K562 (cell line): ENCODE measurements at regions not wholly inside any gene's neighbourhood (a gene's known extent, or its start where the extent isn't known, plus 50 kb on each side); places are given as distances from the start of the nearest gene placed in this dataset.

Experiments used
- FOXK1 ChIP-seq: sonication (generic); formaldehyde crosslinking; IDR thresholded peaks from 2 replicates; pipeline ENCODE4 v1.8.0; 2022; ENCODE audit warnings: missing genetic modification reagents, mild to moderate bottlenecking, borderline replicate concordance
- PTRF ChIP-seq: fragments of 450-650 bp; IDR thresholded peaks from 2 replicates; pipeline ENCODE4 v1.6.1; 2016; ENCODE audit warnings: mild to moderate bottlenecking, missing genetic modification characterization, missing compliant biosample characterization
- RFX7 ChIP-seq: fragments of 250-450 bp; sonication (Bioruptor Pico); IDR thresholded peaks from 2 replicates; pipeline ENCODE4 v1.5.1; 2021; ENCODE audit warnings: mild to moderate bottlenecking
- ZNF121 ChIP-seq: sonication (generic); formaldehyde crosslinking; conservative IDR thresholded peaks from 2 replicates; pipeline ENCODE4 v1.8.0; 2022; ENCODE audit warnings: missing genetic modification reagents
- TF ChIP-seq, protein P1 (sequence below): fragments of 450-650 bp; formaldehyde crosslinking; IDR thresholded peaks from 2 replicates; pipeline ENCODE4 v1.4.0; 2020; ENCODE audit warnings: mild to moderate bottlenecking, moderate library complexity
- TF ChIP-seq, protein P2 (sequence below), 2 experiments: fragments of 450-650 bp in 1 of 2; sonication (generic) in 1 of 2; formaldehyde crosslinking in 1 of 2; IDR thresholded peaks in 1 of 2; conservative IDR thresholded peaks in 1 of 2; 2 replicates each; pipeline versions ENCODE4 v1.6.1 to v1.8.1; 2016 to 2023; ENCODE audit warnings: mild to moderate bottlenecking in 2 of 2, moderate library complexity in 2 of 2, inconsistent platforms in 1 of 2, missing genetic modification reagents in 1 of 2
- TF ChIP-seq, protein P3 (sequence below): conservative IDR thresholded peaks from 2 replicates; pipeline ENCODE4 v1.6.1; 2011; ENCODE audit warnings: low read depth, mild to moderate bottlenecking, low read length; ENCODE audit not compliant: control insufficient read depth
- TF ChIP-seq, protein P4 (sequence below): sonication (generic); formaldehyde crosslinking; IDR thresholded peaks from 2 replicates; pipeline ENCODE4 v1.8.0; 2022; ENCODE audit warnings: mild to moderate bottlenecking, low read depth, missing genetic modification reagents
- TF ChIP-seq, protein P5 (sequence below): fragments of 200-600 bp; sonication (generic); IDR thresholded peaks from one replicate; pipeline ENCODE4 v1.6.1; 2012; ENCODE audit warnings: mild to moderate bottlenecking, low read depth, low read length, inconsistent platforms

DNA sequence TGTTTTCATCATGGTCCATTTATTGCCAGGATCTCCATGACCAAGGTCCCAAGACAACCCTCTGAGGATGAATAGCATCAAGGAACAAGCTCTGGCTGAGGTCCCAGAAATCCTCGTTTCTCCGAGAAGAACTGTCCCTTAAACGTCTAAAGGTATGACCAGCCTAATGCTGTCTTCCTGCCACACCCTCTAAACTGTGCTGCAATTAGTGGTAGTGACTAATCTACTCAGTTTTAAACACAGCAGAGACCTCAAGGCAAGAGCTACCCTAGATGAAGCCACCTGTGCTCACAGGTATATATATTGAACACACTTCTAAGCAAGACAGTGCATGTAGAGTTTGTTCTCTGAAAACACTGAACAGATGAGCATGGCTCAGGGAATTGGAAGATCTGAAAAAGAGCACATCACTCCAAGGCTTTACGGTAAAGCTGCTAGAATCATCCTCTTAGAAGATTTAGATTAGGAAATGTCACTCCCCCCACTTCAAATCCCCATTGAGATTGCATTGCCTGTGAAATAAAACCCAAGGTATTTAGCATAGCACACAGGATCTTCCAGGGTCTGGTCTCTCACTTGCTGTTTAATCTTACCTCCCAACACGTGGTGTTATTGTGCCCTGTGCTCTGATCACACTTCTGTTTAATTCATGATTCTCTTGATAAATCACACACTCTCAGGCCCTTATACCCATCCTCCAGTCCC is 173.9 kb upstream of the VCX3A start (continued):
- TF ChIP-seq FOXK1 (no peak), RFX7 (CRISPR knock-in tag) (no peak), ZNF121 (no peak), PTRF (no peak)
- TF ChIP-seq, protein P1, sequence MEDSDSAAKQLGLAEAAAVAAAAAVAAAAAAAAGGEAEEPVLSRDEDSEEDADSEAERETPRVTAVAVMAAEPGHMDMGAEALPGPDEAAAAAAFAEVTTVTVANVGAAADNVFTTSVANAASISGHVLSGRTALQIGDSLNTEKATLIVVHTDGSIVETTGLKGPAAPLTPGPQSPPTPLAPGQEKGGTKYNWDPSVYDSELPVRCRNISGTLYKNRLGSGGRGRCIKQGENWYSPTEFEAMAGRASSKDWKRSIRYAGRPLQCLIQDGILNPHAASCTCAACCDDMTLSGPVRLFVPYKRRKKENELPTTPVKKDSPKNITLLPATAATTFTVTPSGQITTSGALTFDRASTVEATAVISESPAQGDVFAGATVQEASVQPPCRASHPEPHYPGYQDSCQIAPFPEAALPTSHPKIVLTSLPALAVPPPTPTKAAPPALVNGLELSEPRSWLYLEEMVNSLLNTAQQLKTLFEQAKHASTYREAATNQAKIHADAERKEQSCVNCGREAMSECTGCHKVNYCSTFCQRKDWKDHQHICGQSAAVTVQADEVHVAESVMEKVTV, result no peak
- TF ChIP-seq, protein P2, sequence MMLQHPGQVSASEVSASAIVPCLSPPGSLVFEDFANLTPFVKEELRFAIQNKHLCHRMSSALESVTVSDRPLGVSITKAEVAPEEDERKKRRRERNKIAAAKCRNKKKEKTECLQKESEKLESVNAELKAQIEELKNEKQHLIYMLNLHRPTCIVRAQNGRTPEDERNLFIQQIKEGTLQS (IDR thresholded peaks at IDR 0.05), result no peak
- TF ChIP-seq, protein P2 (CRISPR knock-in tag; conservative IDR thresholded peaks at IDR 0.05), result no peak
- TF ChIP-seq, protein P3, sequence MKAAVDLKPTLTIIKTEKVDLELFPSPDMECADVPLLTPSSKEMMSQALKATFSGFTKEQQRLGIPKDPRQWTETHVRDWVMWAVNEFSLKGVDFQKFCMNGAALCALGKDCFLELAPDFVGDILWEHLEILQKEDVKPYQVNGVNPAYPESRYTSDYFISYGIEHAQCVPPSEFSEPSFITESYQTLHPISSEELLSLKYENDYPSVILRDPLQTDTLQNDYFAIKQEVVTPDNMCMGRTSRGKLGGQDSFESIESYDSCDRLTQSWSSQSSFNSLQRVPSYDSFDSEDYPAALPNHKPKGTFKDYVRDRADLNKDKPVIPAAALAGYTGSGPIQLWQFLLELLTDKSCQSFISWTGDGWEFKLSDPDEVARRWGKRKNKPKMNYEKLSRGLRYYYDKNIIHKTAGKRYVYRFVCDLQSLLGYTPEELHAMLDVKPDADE, result no peak
- TF ChIP-seq, protein P4, sequence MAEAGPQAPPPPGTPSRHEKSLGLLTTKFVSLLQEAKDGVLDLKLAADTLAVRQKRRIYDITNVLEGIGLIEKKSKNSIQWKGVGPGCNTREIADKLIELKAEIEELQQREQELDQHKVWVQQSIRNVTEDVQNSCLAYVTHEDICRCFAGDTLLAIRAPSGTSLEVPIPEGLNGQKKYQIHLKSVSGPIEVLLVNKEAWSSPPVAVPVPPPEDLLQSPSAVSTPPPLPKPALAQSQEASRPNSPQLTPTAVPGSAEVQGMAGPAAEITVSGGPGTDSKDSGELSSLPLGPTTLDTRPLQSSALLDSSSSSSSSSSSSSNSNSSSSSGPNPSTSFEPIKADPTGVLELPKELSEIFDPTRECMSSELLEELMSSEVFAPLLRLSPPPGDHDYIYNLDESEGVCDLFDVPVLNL (CRISPR knock-in tag), result no peak
- TF ChIP-seq, protein P5, sequence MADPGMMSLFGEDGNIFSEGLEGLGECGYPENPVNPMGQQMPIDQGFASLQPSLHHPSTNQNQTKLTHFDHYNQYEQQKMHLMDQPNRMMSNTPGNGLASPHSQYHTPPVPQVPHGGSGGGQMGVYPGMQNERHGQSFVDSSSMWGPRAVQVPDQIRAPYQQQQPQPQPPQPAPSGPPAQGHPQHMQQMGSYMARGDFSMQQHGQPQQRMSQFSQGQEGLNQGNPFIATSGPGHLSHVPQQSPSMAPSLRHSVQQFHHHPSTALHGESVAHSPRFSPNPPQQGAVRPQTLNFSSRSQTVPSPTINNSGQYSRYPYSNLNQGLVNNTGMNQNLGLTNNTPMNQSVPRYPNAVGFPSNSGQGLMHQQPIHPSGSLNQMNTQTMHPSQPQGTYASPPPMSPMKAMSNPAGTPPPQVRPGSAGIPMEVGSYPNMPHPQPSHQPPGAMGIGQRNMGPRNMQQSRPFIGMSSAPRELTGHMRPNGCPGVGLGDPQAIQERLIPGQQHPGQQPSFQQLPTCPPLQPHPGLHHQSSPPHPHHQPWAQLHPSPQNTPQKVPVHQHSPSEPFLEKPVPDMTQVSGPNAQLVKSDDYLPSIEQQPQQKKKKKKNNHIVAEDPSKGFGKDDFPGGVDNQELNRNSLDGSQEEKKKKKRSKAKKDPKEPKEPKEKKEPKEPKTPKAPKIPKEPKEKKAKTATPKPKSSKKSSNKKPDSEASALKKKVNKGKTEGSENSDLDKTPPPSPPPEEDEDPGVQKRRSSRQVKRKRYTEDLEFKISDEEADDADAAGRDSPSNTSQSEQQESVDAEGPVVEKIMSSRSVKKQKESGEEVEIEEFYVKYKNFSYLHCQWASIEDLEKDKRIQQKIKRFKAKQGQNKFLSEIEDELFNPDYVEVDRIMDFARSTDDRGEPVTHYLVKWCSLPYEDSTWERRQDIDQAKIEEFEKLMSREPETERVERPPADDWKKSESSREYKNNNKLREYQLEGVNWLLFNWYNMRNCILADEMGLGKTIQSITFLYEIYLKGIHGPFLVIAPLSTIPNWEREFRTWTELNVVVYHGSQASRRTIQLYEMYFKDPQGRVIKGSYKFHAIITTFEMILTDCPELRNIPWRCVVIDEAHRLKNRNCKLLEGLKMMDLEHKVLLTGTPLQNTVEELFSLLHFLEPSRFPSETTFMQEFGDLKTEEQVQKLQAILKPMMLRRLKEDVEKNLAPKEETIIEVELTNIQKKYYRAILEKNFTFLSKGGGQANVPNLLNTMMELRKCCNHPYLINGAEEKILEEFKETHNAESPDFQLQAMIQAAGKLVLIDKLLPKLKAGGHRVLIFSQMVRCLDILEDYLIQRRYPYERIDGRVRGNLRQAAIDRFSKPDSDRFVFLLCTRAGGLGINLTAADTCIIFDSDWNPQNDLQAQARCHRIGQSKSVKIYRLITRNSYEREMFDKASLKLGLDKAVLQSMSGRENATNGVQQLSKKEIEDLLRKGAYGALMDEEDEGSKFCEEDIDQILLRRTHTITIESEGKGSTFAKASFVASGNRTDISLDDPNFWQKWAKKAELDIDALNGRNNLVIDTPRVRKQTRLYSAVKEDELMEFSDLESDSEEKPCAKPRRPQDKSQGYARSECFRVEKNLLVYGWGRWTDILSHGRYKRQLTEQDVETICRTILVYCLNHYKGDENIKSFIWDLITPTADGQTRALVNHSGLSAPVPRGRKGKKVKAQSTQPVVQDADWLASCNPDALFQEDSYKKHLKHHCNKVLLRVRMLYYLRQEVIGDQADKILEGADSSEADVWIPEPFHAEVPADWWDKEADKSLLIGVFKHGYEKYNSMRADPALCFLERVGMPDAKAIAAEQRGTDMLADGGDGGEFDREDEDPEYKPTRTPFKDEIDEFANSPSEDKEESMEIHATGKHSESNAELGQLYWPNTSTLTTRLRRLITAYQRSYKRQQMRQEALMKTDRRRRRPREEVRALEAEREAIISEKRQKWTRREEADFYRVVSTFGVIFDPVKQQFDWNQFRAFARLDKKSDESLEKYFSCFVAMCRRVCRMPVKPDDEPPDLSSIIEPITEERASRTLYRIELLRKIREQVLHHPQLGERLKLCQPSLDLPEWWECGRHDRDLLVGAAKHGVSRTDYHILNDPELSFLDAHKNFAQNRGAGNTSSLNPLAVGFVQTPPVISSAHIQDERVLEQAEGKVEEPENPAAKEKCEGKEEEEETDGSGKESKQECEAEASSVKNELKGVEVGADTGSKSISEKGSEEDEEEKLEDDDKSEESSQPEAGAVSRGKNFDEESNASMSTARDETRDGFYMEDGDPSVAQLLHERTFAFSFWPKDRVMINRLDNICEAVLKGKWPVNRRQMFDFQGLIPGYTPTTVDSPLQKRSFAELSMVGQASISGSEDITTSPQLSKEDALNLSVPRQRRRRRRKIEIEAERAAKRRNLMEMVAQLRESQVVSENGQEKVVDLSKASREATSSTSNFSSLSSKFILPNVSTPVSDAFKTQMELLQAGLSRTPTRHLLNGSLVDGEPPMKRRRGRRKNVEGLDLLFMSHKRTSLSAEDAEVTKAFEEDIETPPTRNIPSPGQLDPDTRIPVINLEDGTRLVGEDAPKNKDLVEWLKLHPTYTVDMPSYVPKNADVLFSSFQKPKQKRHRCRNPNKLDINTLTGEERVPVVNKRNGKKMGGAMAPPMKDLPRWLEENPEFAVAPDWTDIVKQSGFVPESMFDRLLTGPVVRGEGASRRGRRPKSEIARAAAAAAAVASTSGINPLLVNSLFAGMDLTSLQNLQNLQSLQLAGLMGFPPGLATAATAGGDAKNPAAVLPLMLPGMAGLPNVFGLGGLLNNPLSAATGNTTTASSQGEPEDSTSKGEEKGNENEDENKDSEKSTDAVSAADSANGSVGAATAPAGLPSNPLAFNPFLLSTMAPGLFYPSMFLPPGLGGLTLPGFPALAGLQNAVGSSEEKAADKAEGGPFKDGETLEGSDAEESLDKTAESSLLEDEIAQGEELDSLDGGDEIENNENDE, result no peak
